Endothelial cell of umbilical vein (primary cell): ENCODE measurements at regions not wholly inside any gene's neighbourhood (a gene's known extent, or its start where the extent isn't known, plus 50 kb on each side); places are given as distances from the start of the nearest gene placed in this dataset.

ENCODE experiments used
- BruUV-seq: library from RNA; stranded (reverse); fragments of 400-500 nt; replicated peaks from 2 replicates; lab custom pipeline; 2021; lab: Mats Ljungman, UMichigan
- CTCF ChIA-PET: fragments of 300-600, 350-600 bp; sonication (Branson Sonifier 250); formaldehyde crosslinking; loops from one replicate; lab custom pipeline; 2021; ENCODE audit warnings: antibody characterized with exemption, inconsistent platforms; lab: Charles Lee
- POLR2A ChIA-PET: fragments of 300-600, 350-600 bp; sonication (Branson Sonifier 250); formaldehyde crosslinking; loops from one replicate; lab custom pipeline; 2021; ENCODE audit warnings: antibody characterized with exemption, inconsistent platforms; lab: Charles Lee
- DNase-seq: peaks from one replicate; pipeline ENCODE4 v3.0.0-alpha.2; 2011; ENCODE audit warnings: low read depth, low spot score
- FAIRE-seq: peaks from 2 replicates; lab custom pipeline; 2011; peaks lifted over from hg19 to GRCh38; lab: Jason Lieb, UNC
- H2AFZ ChIP-seq: 2 replicates; pipeline ENCODE4 v1.6.0; 2012; ENCODE audit warnings: low read depth, low read length, control low read depth, inconsistent platforms
- H3K27ac ChIP-seq: 2 replicates; pipeline ENCODE4 v1.5.1; 2011; ENCODE audit warnings: low read depth, mild to moderate bottlenecking, control low read depth, low read length, moderate library complexity; ENCODE audit not compliant: insufficient read depth
- H3K27me3 ChIP-seq, 2 experiments: 2 replicates each; pipeline versions ENCODE4 v1.6.0 to v1.6.1; 2011; ENCODE audit warnings: low read length in 2 of 2, mixed read lengths in 1 of 2; ENCODE audit not compliant: control insufficient read depth in 2 of 2, insufficient read depth in 2 of 2
- H3K36me3 ChIP-seq, 2 experiments: 2 replicates in 1 of 2; 3 replicates in 1 of 2; pipeline ENCODE4 v1.5.1; 2011; ENCODE audit warnings: low read length in 2 of 2, mild to moderate bottlenecking in 1 of 2, moderate library complexity in 1 of 2; ENCODE audit not compliant: control insufficient read depth in 2 of 2, insufficient read depth in 2 of 2; ENCODE audit errors: extremely low read depth in 1 of 2
- H3K4me1 ChIP-seq: 3 replicates; pipeline ENCODE4 v1.5.1; 2011; ENCODE audit warnings: mild to moderate bottlenecking, low read length; ENCODE audit not compliant: control insufficient read depth, insufficient read depth; ENCODE audit errors: extremely low read depth
- H3K4me2 ChIP-seq: 2 replicates; pipeline ENCODE4 v1.6.1; 2011; ENCODE audit warnings: low read length, control low read depth, mixed read lengths; ENCODE audit not compliant: insufficient read depth
- H3K4me3 ChIP-seq, 3 experiments: fragments of 200-600 bp in 1 of 3; sonication (generic), shearing (Covaris generic) in 1 of 3; replicated peaks in 1 of 3; 2 replicates each; pipeline ENCODE4 v1.5.1; 2011 to 2016; ENCODE audit warnings: control low read depth in 3 of 3, low read length in 3 of 3, mild to moderate bottlenecking in 2 of 3, inconsistent platforms in 1 of 3, low read depth in 1 of 3, moderate library complexity in 1 of 3; ENCODE audit not compliant: insufficient read depth in 1 of 3
- H3K79me2 ChIP-seq: 2 replicates; pipeline ENCODE4 v1.6.0; 2012; ENCODE audit warnings: low read length, inconsistent platforms; ENCODE audit not compliant: control insufficient read depth, insufficient read depth
- H3K9ac ChIP-seq: replicated peaks from 2 replicates; pipeline ENCODE3; 2011; ENCODE audit warnings: low read length, control low read depth; ENCODE audit not compliant: insufficient read depth; ENCODE audit errors: extremely low read depth
- H3K9me1 ChIP-seq: replicated peaks from 3 replicates; pipeline ENCODE4 v1.6.0; 2011; ENCODE audit warnings: mild to moderate bottlenecking, low read length; ENCODE audit not compliant: control insufficient read depth, insufficient read depth; ENCODE audit errors: extremely low read depth
- H3K9me3 ChIP-seq: replicated peaks from 2 replicates; pipeline ENCODE4 v1.5.1; 2012; ENCODE audit warnings: low read length, inconsistent platforms; ENCODE audit not compliant: control insufficient read depth, insufficient read depth
- H4K20me1 ChIP-seq: replicated peaks from 2 replicates; pipeline ENCODE3; 2011; ENCODE audit warnings: mild to moderate bottlenecking, low read length; ENCODE audit not compliant: control insufficient read depth, insufficient read depth; ENCODE audit errors: extremely low read depth
- CTCF ChIP-seq, 2 donors: IDR thresholded peaks; 1 replicate in 1 of 2; 2 replicates in 1 of 2; pipeline ENCODE4 v1.5.1; 2011; ENCODE audit warnings: low read length in 2 of 2, mild to moderate bottlenecking in 2 of 2, moderate library complexity in 2 of 2, control low read depth in 1 of 2, inconsistent platforms in 1 of 2, low read depth in 1 of 2; ENCODE audit not compliant: insufficient read depth in 1 of 2; ENCODE audit errors: extremely low read depth in 1 of 2
- EZH2 ChIP-seq: IDR thresholded peaks from 2 replicates; pipeline ENCODE4 v1.6.1; 2012; ENCODE audit warnings: borderline replicate concordance, low read depth, mild to moderate bottlenecking, moderate library complexity, low read length, inconsistent platforms; ENCODE audit not compliant: severe bottlenecking
- FOS ChIP-seq: IDR thresholded peaks from 2 replicates; pipeline ENCODE4 v1.6.1; 2011; ENCODE audit warnings: mild to moderate bottlenecking, low read length, moderate library complexity, borderline replicate concordance; ENCODE audit not compliant: insufficient read depth
- GATA2 ChIP-seq: IDR thresholded peaks from 2 replicates; pipeline ENCODE4 v1.7.0; 2011; ENCODE audit warnings: low read depth, mild to moderate bottlenecking, moderate library complexity, mixed read lengths, low read length; ENCODE audit not compliant: insufficient read length, insufficient read depth
- JUN ChIP-seq: IDR thresholded peaks from 2 replicates; pipeline ENCODE4 v1.6.1; 2011; ENCODE audit warnings: borderline replicate concordance, low read depth; ENCODE audit not compliant: insufficient read length, insufficient read depth
- MAX ChIP-seq: IDR thresholded peaks from 2 replicates; pipeline ENCODE4 v1.6.1; 2011; ENCODE audit not compliant: insufficient read depth, insufficient read length
- MYC ChIP-seq: IDR thresholded peaks from one replicate; pipeline ENCODE4 v1.6.1; 2011; ENCODE audit warnings: mild to moderate bottlenecking, low read depth, low read length
- POLR2A ChIP-seq: IDR thresholded peaks from 2 replicates; pipeline ENCODE4 v1.6.1; 2012; ENCODE audit warnings: low read depth, mild to moderate bottlenecking, control low read depth, low read length
- POLR2AphosphoS5 ChIP-seq: IDR thresholded peaks from 2 replicates; pipeline ENCODE4 v1.6.1; 2012; ENCODE audit warnings: low read depth, mild to moderate bottlenecking, control low read depth, low read length, moderate library complexity; ENCODE audit not compliant: insufficient read depth
- dilution Hi-C: fragments of 300-500 bp; cut with MboI; formaldehyde crosslinking; loops from one replicate; pipeline ENCODE4 v1.15.0; 2019; ENCODE audit warnings: low sequenced_read_pairs; ENCODE audit not compliant: extremely low pct_ligation_motif_present
- intact Hi-C: fragments of 100-400 bp; cut with micrococcal nuclease; formaldehyde crosslinking; loops from one replicate; pipeline ENCODE4 v1.10.0; 2022

GRCh38 chr15:36172955-36173354 is 406.5 kb upstream of the CDIN1 start:
- FAIRE-seq, result no peak
- ChIA-PET POLR2A (no interaction called here), CTCF (no interaction called here)
- Histone ChIP-seq H4K20me1 (no peaks in the 10 kb centered on the region), H3K27ac (no peak overlapping the region), H2AFZ (no peak overlapping the region), H3K4me1 (no peaks in the 10 kb centered on the region), H3K4me3 (no peak overlapping the region), H3K9ac (no peak overlapping the region), H3K9me1 (no peaks in the 10 kb centered on the region), H3K9me3 (no peaks in the 10 kb centered on the region), H3K36me3 (no peaks in the 10 kb centered on the region), H3K27me3 (peaks cover 0 to 6% of the 10 kb centered on the region in 2 experiments), H3K4me2 (no peak overlapping the region), H3K79me2 (no peaks in the 10 kb centered on the region)
- DNase-seq, result no peak
- no TSS peak for BruUV-seq
- dilution Hi-C loops, result no loop called here
- intact Hi-C loops, result no loop called here
- TF ChIP-seq FOS (no peak), EZH2 (no peak), JUN (no peak), MAX (no peak)

DNA sequence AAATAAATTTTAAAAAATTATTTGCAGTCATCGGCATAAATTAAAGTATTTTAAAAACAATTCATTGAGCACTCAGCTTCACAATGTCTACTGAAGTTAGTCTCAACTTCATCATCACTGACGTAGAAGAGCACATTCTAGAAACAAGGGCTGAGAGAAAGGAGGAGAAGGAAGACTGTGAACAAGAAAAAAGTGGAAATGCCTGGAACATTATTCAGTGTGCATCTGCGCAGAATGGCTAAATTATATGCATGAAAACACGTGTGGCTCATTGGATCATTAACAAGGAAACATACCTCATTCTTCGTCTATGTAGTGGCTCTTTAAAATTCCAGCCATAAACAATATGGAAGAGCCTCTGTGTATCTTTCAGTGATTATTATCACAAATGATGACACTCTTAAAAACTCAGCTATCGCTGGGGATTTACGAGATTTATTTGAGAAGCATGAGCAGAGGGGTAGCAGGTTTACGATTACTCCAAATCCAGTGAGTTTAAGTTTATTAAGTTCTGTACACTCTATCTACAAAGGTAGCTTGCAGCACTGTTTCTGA is 404.2 kb upstream of the CDIN1 start:
- H3K4me3 ChIP-seq, result no peak overlapping the region
- H3K36me3 ChIP-seq, result no peaks in the 10 kb centered on the region
- H4K20me1 ChIP-seq, result no peaks in the 10 kb centered on the region
- H3K9ac ChIP-seq, result no peak overlapping the region
- H3K4me1 ChIP-seq, result no peaks in the 10 kb centered on the region
- peaks cover 0 to 6% of the 10 kb centered on the region in 2 experiments for H3K27me3 ChIP-seq
- dilution Hi-C loops (no loop called here), intact Hi-C loops (no loop called here)
- FAIRE-seq (no peak), DNase-seq (no peak)
- H3K79me2 ChIP-seq, result no peaks in the 10 kb centered on the region
- H3K27ac ChIP-seq, result no peak overlapping the region
- H3K9me1 ChIP-seq, result no peaks in the 10 kb centered on the region
- TF ChIP-seq FOS, result no peak
- TF ChIP-seq MYC, result no peak
- no peak for TF ChIP-seq EZH2
- TF ChIP-seq POLR2A, result no peak
- TF ChIP-seq CTCF (IDR thresholded peaks at IDR 0.05; ENCODE audit: extremely low read depth in 1 of 2, insufficient read depth in 1 of 2, low read depth in 1 of 2, low read length in 2 of 2), result no peak
- no peak for TF ChIP-seq MAX
- no peak for TF ChIP-seq JUN
- no peak for TF ChIP-seq POLR2AphosphoS5
- TF ChIP-seq GATA2, result no peak
- H3K9me3 ChIP-seq, result no peaks in the 10 kb centered on the region
- BruUV-seq, result no TSS peak
- no peak overlapping the region for H2AFZ ChIP-seq
- CTCF ChIA-PET, result interaction anchor here (1.4 kb wide), 1 partner anchor 8 kb away, joined by 3 read pairs; no protein-coding TSS in a partner anchor
- H3K4me2 ChIP-seq, result no peak overlapping the region
- POLR2A ChIA-PET, result no interaction called here
